Thyroid gland (tissue), 4 donors: ENCODE measurements at regions not wholly inside any gene's neighbourhood (a gene's known extent, or its start where the extent isn't known, plus 50 kb on each side); places are given as distances from the start of the nearest gene placed in this dataset.

Source experiments
- DNase-seq, 2 donors: peaks; one replicate each; pipeline ENCODE4 v3.0.0-alpha.2; 2019
- H3K27ac ChIP-seq, 3 donors: fragments of 200-600 bp; sonication (generic); 1 replicate in 2 of 3; 2 replicates in 1 of 3; pipeline ENCODE4 v1.5.1; 2016 to 2019; ENCODE audit warnings: mild to moderate bottlenecking in 1 of 3, moderate library complexity in 1 of 3
- H3K27me3 ChIP-seq: fragments of 200-600 bp; sonication (generic); one replicate; pipeline ENCODE4 v1.5.1; 2019
- H3K36me3 ChIP-seq, 2 donors: fragments of 200-600 bp; sonication (generic); one replicate each; pipeline ENCODE4 v1.5.1; 2016 to 2019
- H3K4me1 ChIP-seq, 2 donors: fragments of 200-600 bp; sonication (generic); one replicate each; pipeline ENCODE4 v1.5.1; 2017 to 2019
- H3K4me3 ChIP-seq, 3 donors: fragments of 200-600 bp; sonication (generic); replicated peaks in 1 of 3; 1 replicate in 2 of 3; 2 replicates in 1 of 3; pipeline ENCODE4 v1.5.1; 2016; ENCODE audit warnings: mild to moderate bottlenecking in 1 of 3
- H3K9me3 ChIP-seq: fragments of 200-600 bp; sonication (generic); one replicate; pipeline ENCODE4 v1.5.1; 2017
- POLR2A ChIP-seq, 2 donors: fragments of 450-650 bp; IDR thresholded peaks; one replicate each; pipeline ENCODE4 v1.6.1; 2017; ENCODE audit warnings: antibody characterized with exemption in 2 of 2, mild to moderate bottlenecking in 2 of 2, moderate library complexity in 1 of 2
- WGBS, 2 donors: methylation state at CpG; one replicate each; pipeline ENCODE4 v1.1.5; 2017; 5-methylcytosine and 5-hydroxymethylcytosine counted together
- intact Hi-C: fragments of 100-400 bp; cut with DNase I; formaldehyde crosslinking; loops from one replicate; pipeline ENCODE4 v1.15.1; 2023
- TF ChIP-seq, protein P1 (sequence below), 6 experiments: fragments of 200-600 bp in 3 of 6; fragments of 450-650 bp in 3 of 6; sonication (generic) in 3 of 6; IDR thresholded peaks; one replicate each; pipeline ENCODE4 v1.5.1; 2016 to 2019; ENCODE audit warnings: antibody characterized with exemption in 6 of 6, mild to moderate bottlenecking in 2 of 6, inconsistent platforms in 1 of 6, moderate library complexity in 1 of 6

DNA sequence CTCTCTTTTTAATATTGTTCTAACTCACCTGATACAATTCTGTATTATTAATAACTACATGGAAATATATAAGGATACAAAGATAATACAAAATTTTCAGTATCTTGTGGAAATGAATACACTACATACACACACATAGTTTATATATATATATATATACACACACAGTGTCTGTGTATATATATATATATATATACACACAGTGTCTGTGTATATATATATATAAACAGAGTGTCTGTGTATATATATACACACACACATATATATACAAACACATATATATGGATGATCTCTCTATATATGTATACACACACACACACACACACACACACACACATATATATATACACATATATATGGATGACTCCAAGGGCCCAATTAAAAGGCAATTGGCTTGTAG lies 749.1 kb downstream of the DACH1 start:
- TF ChIP-seq POLR2A (IDR thresholded peaks at IDR 0.05) = no peak
- TF ChIP-seq, protein P1, sequence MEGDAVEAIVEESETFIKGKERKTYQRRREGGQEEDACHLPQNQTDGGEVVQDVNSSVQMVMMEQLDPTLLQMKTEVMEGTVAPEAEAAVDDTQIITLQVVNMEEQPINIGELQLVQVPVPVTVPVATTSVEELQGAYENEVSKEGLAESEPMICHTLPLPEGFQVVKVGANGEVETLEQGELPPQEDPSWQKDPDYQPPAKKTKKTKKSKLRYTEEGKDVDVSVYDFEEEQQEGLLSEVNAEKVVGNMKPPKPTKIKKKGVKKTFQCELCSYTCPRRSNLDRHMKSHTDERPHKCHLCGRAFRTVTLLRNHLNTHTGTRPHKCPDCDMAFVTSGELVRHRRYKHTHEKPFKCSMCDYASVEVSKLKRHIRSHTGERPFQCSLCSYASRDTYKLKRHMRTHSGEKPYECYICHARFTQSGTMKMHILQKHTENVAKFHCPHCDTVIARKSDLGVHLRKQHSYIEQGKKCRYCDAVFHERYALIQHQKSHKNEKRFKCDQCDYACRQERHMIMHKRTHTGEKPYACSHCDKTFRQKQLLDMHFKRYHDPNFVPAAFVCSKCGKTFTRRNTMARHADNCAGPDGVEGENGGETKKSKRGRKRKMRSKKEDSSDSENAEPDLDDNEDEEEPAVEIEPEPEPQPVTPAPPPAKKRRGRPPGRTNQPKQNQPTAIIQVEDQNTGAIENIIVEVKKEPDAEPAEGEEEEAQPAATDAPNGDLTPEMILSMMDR (IDR thresholded peaks at IDR 0.05) = no peak
- Histone ChIP-seq H3K27me3 (no peaks in the 10 kb centered on the region), H3K36me3 (no peaks in the 10 kb centered on the region), H3K27ac (no peak overlapping the region), H3K4me3 (no peak overlapping the region), H3K4me1 (no peaks in the 10 kb centered on the region), H3K9me3 (no peaks in the 10 kb centered on the region)
- intact Hi-C loops = no loop called here
- DNase-seq = no peak

DNA sequence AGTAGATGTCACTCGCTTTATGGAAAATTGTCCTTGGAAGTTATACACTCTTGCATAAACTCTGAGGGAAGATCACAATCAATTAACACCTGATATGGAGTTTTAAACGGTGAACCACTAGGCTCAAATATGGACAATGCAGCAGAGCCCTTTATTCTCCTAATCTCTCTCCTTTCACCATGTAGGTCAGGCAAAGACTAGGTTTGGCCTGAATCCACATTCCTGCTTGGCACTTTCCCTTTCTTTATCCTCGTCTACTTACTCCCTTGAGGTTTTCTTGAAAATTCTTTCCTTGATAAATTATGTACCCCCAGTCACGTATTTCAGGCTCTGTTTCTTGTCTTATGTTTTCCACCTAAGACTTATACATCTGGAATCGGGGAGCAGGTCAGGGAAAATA lies 751.7 kb downstream of the DACH1 start:
- Histone ChIP-seq H3K27me3 (no peaks in the 10 kb centered on the region), H3K4me1 (no peaks in the 10 kb centered on the region), H3K4me3 (no peak overlapping the region), H3K36me3 (no peaks in the 10 kb centered on the region), H3K9me3 (no peaks in the 10 kb centered on the region), H3K27ac (no peak overlapping the region)
- WGBS, 2 donors = 57 to 66% methylated on average over 5 of the region's 5 CpGs
- intact Hi-C loops = no loop called here
- DNase-seq = no peak
- TF ChIP-seq POLR2A (IDR thresholded peaks at IDR 0.05) = no peak
- TF ChIP-seq, protein P1 (IDR thresholded peaks at IDR 0.05) = no peak

DNA sequence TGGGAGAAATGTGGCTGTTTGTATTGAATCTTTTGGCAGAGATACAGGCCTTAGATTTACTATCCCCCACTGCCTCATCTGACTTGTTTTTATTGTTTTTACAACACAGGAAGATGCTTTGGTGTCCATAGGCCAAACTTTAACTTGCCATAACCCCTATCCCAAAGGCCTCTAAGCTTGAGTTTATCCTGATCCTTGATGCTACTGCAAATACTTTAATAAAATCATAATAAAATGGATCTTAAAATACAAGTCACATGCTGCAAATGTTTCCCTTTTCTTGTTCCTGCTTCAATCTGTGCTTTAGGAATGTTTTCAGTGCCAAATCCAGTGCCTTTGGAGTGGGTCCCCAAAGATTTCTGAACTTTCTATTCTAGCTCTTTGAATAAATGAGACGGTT lies 770.6 kb downstream of the DACH1 start:
- intact Hi-C loops = no loop called here
- no peak overlapping the region for H3K27ac ChIP-seq
- no peaks in the 10 kb centered on the region for H3K27me3 ChIP-seq
- WGBS, 2 donors = 70 to 89% methylated on average over 1 of the region's 1 CpG
- no peak for TF ChIP-seq POLR2A (IDR thresholded peaks at IDR 0.05)
- TF ChIP-seq, protein P1 (IDR thresholded peaks at IDR 0.05) = no peak
- DNase-seq = no peak
- no peak overlapping the region for H3K4me3 ChIP-seq
- no peaks in the 10 kb centered on the region for H3K9me3 ChIP-seq
- no peaks in the 10 kb centered on the region for H3K4me1 ChIP-seq
- H3K36me3 ChIP-seq = no peaks in the 10 kb centered on the region

DNA sequence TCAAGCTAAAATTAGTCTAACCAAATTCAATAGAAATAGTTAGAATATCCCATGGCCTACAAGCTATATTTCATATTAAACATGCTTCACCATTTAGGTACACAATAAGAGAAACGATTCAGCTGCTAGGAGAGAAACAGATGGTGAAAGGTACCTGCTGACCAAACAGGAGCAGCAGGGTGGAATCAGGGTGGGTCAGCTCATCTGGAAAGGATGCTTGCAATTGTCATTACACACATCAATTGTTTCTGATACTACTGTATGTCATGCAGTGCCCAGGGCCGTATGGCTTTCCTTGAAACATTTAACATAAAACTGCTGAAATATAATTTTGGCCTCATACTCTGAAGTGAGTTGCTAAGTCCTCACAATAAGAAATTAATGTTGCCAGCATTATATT lies 776.0 kb downstream of the DACH1 start:
- no peaks in the 10 kb centered on the region for H3K36me3 ChIP-seq
- 78 to 82% methylated on average over 2 of the region's 2 CpGs for WGBS, 2 donors
- intact Hi-C loops = no loop called here
- DNase-seq = no peak
- no peaks in the 10 kb centered on the region for H3K9me3 ChIP-seq
- H3K4me3 ChIP-seq = no peak overlapping the region
- H3K27me3 ChIP-seq = no peaks in the 10 kb centered on the region
- TF ChIP-seq, protein P1 (IDR thresholded peaks at IDR 0.05) = no peak
- no peak for TF ChIP-seq POLR2A (IDR thresholded peaks at IDR 0.05)
- H3K4me1 ChIP-seq = no peaks in the 10 kb centered on the region
- no peak overlapping the region for H3K27ac ChIP-seq

DNA sequence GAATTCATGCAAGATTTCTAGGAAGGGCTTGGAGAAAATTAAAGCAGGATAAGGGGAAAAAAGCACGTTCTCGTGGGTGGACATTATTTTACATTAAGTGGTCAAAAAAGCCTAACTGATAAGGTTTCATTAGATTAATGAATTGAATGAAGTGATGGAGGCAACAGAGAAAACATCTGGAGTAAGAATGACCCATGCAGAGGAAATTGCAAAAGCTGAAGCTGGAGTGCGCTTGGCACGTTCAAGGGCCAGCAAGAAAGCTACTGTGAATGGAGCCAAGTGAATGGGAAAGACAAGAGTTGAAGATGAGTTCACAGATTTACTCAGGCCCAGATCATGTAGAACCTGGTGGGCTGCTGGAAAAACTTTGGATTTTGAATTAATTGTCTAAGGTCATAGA lies 777.9 kb downstream of the DACH1 start:
- no peak overlapping the region for H3K27ac ChIP-seq
- H3K27me3 ChIP-seq = no peaks in the 10 kb centered on the region
- H3K36me3 ChIP-seq = no peaks in the 10 kb centered on the region
- H3K4me1 ChIP-seq = no peaks in the 10 kb centered on the region
- intact Hi-C loops = no loop called here
- no peak for TF ChIP-seq POLR2A (IDR thresholded peaks at IDR 0.05)
- TF ChIP-seq, protein P1 (IDR thresholded peaks at IDR 0.05) = no peak
- H3K9me3 ChIP-seq = no peaks in the 10 kb centered on the region
- 79 to 80% methylated on average over 4 of the region's 4 CpGs for WGBS, 2 donors
- no peak overlapping the region for H3K4me3 ChIP-seq
- DNase-seq = no peak
